ENCODE measurements at regions not wholly inside any gene's neighbourhood (a gene's known extent, or its start where the extent isn't known, plus 50 kb on each side); places are given as distances from the start of the nearest gene placed in this dataset.

- no peak for DNase-seq (ENCODE audit: extremely low spot score)
- ChIA-PET CTCF (interaction anchor here (0.6 to 1.7 kb wide), 2 partner anchors 111 to 345 kb away, joined by 3 to 6 read pairs; no protein-coding TSS in a partner anchor), POLR2A (interaction anchor here (1.0 kb wide), 1 partner anchor 336 kb away, joined by 4 read pairs; no protein-coding TSS in a partner anchor)
- TF ChIP-seq FOXM1 (IDR thresholded peaks at IDR 0.05; ENCODE audit: borderline replicate concordance) (no peak), LEF1 (IDR thresholded peaks at IDR 0.05; ENCODE audit: borderline replicate concordance) (no peak), PKNOX1 (IDR thresholded peaks at IDR 0.05) (peak; percentile 72)
These were observed 198.7 kb upstream of the CEP162 start for GRCh38 chr6:84425971-84426705.

- TF ChIP-seq FOXM1 (IDR thresholded peaks at IDR 0.05; ENCODE audit: borderline replicate concordance) = no peak
- no peak for TF ChIP-seq CTBP1 (IDR thresholded peaks at IDR 0.05; ENCODE audit: borderline replicate concordance)
- TF ChIP-seq ZNF384 (IDR thresholded peaks at IDR 0.05) = no peak
- TF ChIP-seq L3MBTL2 (conservative IDR thresholded peaks at IDR 0.05) = no peak
- TF ChIP-seq HDGF (IDR thresholded peaks at IDR 0.05; ENCODE audit: borderline replicate concordance) = no peak
- no peak for TF ChIP-seq PKNOX1 (IDR thresholded peaks at IDR 0.05)
- TF ChIP-seq LEF1 (IDR thresholded peaks at IDR 0.05; ENCODE audit: borderline replicate concordance) = no peak
- no peak for TF ChIP-seq BHLHE40 (IDR thresholded peaks at IDR 0.05; ENCODE audit: borderline replicate concordance)
- no peak for TF ChIP-seq FOXA1 (IDR thresholded peaks at IDR 0.05)
- no peak for TF ChIP-seq SP1 (IDR thresholded peaks at IDR 0.05)
- TF ChIP-seq ELF4 (IDR thresholded peaks at IDR 0.05) = no peak
- no peak for TF ChIP-seq SUZ12 (IDR thresholded peaks at IDR 0.05)
- no peak for TF ChIP-seq ARNT (IDR thresholded peaks at IDR 0.05)
- no peak for TF ChIP-seq TARDBP (IDR thresholded peaks at IDR 0.05)
- TF ChIP-seq NFRKB (IDR thresholded peaks at IDR 0.05) = no peak
- ChIA-PET CTCF (interaction anchor here (0.6 to 1.7 kb wide), 3 partner anchors 112 to 540 kb away, joined by 3 to 6 read pairs (median 5); no protein-coding TSS in a partner anchor), POLR2A (no interaction called here)
- DNase-seq (ENCODE audit: extremely low spot score) = no peak
These were observed 197.5 kb upstream of the CEP162 start for GRCh38 chr6:84424956-84425355.

GRCh38 chr6:84422380-84422968 lies 195.0 kb upstream of the CEP162 start:
- ChIA-PET POLR2A (no interaction called here), CTCF (interaction anchor here (0.5 to 1.6 kb wide), 23 partner anchors 8 to 901 kb away, joined by 3 to 8 read pairs (median 3); no protein-coding TSS in a partner anchor)

GRCh38 chr6:84421031-84421430 lies 193.6 kb upstream of the CEP162 start:
- CTCF ChIA-PET = no interaction called here
- POLR2A ChIA-PET = no interaction called here
- no peak for DNase-seq (ENCODE audit: extremely low spot score)
- TF ChIP-seq SP1 (IDR thresholded peaks at IDR 0.05) = no peak
- no peak for TF ChIP-seq ARNT (IDR thresholded peaks at IDR 0.05)

More at GRCh38 chr6:84422380-84422968, 195.0 kb upstream of the CEP162 start:
- peak; percentile 71 for DNase-seq (ENCODE audit: extremely low spot score)
- TF ChIP-seq FOXK2 (IDR thresholded peaks at IDR 0.05) (no peak), L3MBTL2 (conservative IDR thresholded peaks at IDR 0.05) (0 out of 2 replicates have a peak, but pooled peaks have one; percentile 35), SP1 (IDR thresholded peaks at IDR 0.05) (no peak)

- TF ChIP-seq FOXK2 (IDR thresholded peaks at IDR 0.05) (no peak), ARNT (IDR thresholded peaks at IDR 0.05) (no peak), L3MBTL2 (conservative IDR thresholded peaks at IDR 0.05) (no peak), HDGF (IDR thresholded peaks at IDR 0.05; ENCODE audit: borderline replicate concordance) (no peak), PKNOX1 (IDR thresholded peaks at IDR 0.05) (no peak), SP1 (IDR thresholded peaks at IDR 0.05) (no peak), FOXA1 (IDR thresholded peaks at IDR 0.05) (no peak), NFRKB (IDR thresholded peaks at IDR 0.05) (no peak), SUZ12 (IDR thresholded peaks at IDR 0.05) (no peak)
- ChIA-PET CTCF (no interaction called here), POLR2A (no interaction called here)
- no peak for DNase-seq (ENCODE audit: extremely low spot score)
These were observed 189.8 kb upstream of the CEP162 start for GRCh38 chr6:84417260-84417659.

- ChIA-PET POLR2A (no interaction called here), CTCF (no interaction called here)
- DNase-seq (ENCODE audit: extremely low spot score) = no peak
- TF ChIP-seq NFRKB (IDR thresholded peaks at IDR 0.05) (no peak), SP1 (IDR thresholded peaks at IDR 0.05) (no peak), PKNOX1 (IDR thresholded peaks at IDR 0.05) (no peak), HDGF (IDR thresholded peaks at IDR 0.05; ENCODE audit: borderline replicate concordance) (no peak), SUZ12 (IDR thresholded peaks at IDR 0.05) (no peak), FOXM1 (IDR thresholded peaks at IDR 0.05; ENCODE audit: borderline replicate concordance) (no peak), L3MBTL2 (conservative IDR thresholded peaks at IDR 0.05) (no peak), FOXA1 (IDR thresholded peaks at IDR 0.05) (no peak), ZNF384 (IDR thresholded peaks at IDR 0.05) (no peak), ARNT (IDR thresholded peaks at IDR 0.05) (no peak), TARDBP (IDR thresholded peaks at IDR 0.05) (no peak), LEF1 (IDR thresholded peaks at IDR 0.05; ENCODE audit: borderline replicate concordance) (no peak), CTBP1 (IDR thresholded peaks at IDR 0.05; ENCODE audit: borderline replicate concordance) (no peak), BHLHE40 (IDR thresholded peaks at IDR 0.05; ENCODE audit: borderline replicate concordance) (no peak), ELF4 (IDR thresholded peaks at IDR 0.05) (no peak), FOXK2 (IDR thresholded peaks at IDR 0.05) (no peak)
These were observed 188.7 kb upstream of the CEP162 start for GRCh38 chr6:84416043-84416657.

Measured in HEK293T (cell line).